ENCODE measurements at regions not wholly inside any gene's neighbourhood (a gene's known extent, or its start where the extent isn't known, plus 50 kb on each side); places are given as distances from the start of the nearest gene placed in this dataset.

DNA sequence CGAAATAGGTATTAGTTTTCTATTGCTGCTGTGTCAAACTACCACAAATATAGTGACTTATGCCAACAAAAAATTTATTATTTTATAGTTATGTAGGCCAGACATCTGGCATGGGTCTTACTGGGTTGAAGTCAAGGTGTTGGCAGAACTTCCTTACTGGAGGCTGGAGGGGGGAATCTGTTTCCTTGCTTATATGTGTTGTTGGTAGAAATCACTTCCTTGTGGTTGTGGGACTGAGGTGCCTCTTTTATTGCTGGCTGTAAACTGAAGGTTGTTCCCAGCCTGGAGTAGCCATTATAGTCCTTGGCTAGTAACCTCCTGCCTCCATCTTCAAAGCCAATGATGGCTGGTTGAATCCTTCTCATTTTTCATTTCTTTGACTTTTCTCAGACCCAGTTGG is 439.8 kb upstream of the EEF2KMT start:
- TF ChIP-seq ELF4 (IDR thresholded peaks at IDR 0.05) (no peak), SUZ12 (IDR thresholded peaks at IDR 0.05) (no peak), FOXA1 (IDR thresholded peaks at IDR 0.05) (no peak), FOXK2 (IDR thresholded peaks at IDR 0.05) (no peak), TARDBP (IDR thresholded peaks at IDR 0.05) (no peak), ARNT (IDR thresholded peaks at IDR 0.05) (no peak), NFRKB (IDR thresholded peaks at IDR 0.05) (no peak)
- TF ChIP-seq, protein P1, sequence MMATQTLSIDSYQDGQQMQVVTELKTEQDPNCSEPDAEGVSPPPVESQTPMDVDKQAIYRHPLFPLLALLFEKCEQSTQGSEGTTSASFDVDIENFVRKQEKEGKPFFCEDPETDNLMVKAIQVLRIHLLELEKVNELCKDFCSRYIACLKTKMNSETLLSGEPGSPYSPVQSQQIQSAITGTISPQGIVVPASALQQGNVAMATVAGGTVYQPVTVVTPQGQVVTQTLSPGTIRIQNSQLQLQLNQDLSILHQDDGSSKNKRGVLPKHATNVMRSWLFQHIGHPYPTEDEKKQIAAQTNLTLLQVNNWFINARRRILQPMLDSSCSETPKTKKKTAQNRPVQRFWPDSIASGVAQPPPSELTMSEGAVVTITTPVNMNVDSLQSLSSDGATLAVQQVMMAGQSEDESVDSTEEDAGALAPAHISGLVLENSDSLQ (IDR thresholded peaks at IDR 0.05), result no peak
